ENCODE measurements at regions not wholly inside any gene's neighbourhood (a gene's known extent, or its start where the extent isn't known, plus 50 kb on each side); places are given as distances from the start of the nearest gene placed in this dataset.

- TF ChIP-seq MXI1 (IDR thresholded peaks at IDR 0.05; ENCODE audit: borderline replicate concordance, low read depth, low read length) (no peak), BHLHE40 (IDR thresholded peaks at IDR 0.05; ENCODE audit: low read depth, low read length) (no peak), USF2 (IDR thresholded peaks at IDR 0.05; ENCODE audit: low read depth, low read length) (no peak), FOS (IDR thresholded peaks at IDR 0.05; ENCODE audit: low read depth, low read length) (no peak), CTCF (conservative IDR thresholded peaks at IDR 0.05; ENCODE audit: low read depth, low read length) (no peak), MAFK (IDR thresholded peaks at IDR 0.05; ENCODE audit: low read depth, low read length) (no peak), CEBPB (IDR thresholded peaks at IDR 0.05; ENCODE audit: low read depth, low read length) (no peak), MAZ (IDR thresholded peaks at IDR 0.05; ENCODE audit: borderline replicate concordance, low read depth, low read length) (no peak), NFE2L2 (IDR thresholded peaks at IDR 0.05; ENCODE audit: low read depth, low read length) (no peak), CHD1 (IDR thresholded peaks at IDR 0.05; ENCODE audit: low read depth, low read length) (no peak), ELK1 (IDR thresholded peaks at IDR 0.05; ENCODE audit: borderline replicate concordance, low read depth, low read length) (no peak), SMC3 (IDR thresholded peaks at IDR 0.05; ENCODE audit: low read depth, low read length) (no peak)
- no peak for ATAC-seq (ENCODE audit: low read depth)
- ChIA-PET POLR2A (ENCODE audit: unreplicated experiment) (no interaction called here), CTCF (no interaction called here)
- Histone ChIP-seq H4K8ac (ENCODE audit: low read depth in 2 of 2, low read length in 2 of 2) (no peak overlapping the region), H2AK5ac (ENCODE audit: low read depth, low read length) (no peak overlapping the region), H2AFZ (replicated peaks; ENCODE audit: low read length, poor library complexity) (no peak overlapping the region), H3K9ac (ENCODE audit: low read depth, low read length) (no peak overlapping the region), H3K4me1 (ENCODE audit: control insufficient read depth, insufficient read depth, low read length) (no peaks in the 10 kb centered on the region), H3K27ac (ENCODE audit: insufficient read depth, low read length) (no peak overlapping the region), H4K91ac (ENCODE audit: insufficient read depth, low read depth, low read length) (no peak overlapping the region), H2BK5ac (ENCODE audit: low read depth, low read length, poor library complexity, severe bottlenecking) (no peak overlapping the region), H3K9me1 (ENCODE audit: insufficient read depth, low read length) (no peaks in the 10 kb centered on the region), H3K4me2 (ENCODE audit: low read depth, low read length) (no peak overlapping the region), H3K36me3 (ENCODE audit: control insufficient read depth, insufficient read depth, low read length) (no peaks in the 10 kb centered on the region), H2BK15ac (ENCODE audit: low read depth, low read length) (no peak overlapping the region), H3K18ac (ENCODE audit: low read depth, low read length) (no peak overlapping the region), H3K56ac (ENCODE audit: extremely low read depth, insufficient read depth, low read length) (no peak overlapping the region), H3K23ac (ENCODE audit: low read depth, low read length) (no peak overlapping the region), H3K14ac (replicated peaks; ENCODE audit: low read depth, low read length) (no peak overlapping the region), H3K4me3 (ENCODE audit: insufficient read depth, low read depth, low read length) (no peak overlapping the region), H3K9me3 (ENCODE audit: control insufficient read depth, insufficient read depth, low read length) (no peaks in the 10 kb centered on the region), H4K20me1 (ENCODE audit: insufficient read depth, low read length) (no peaks in the 10 kb centered on the region), H2BK20ac (ENCODE audit: low read depth, low read length) (no peak overlapping the region), H2BK120ac (ENCODE audit: low read depth, low read length) (no peak overlapping the region), H3K79me1 (ENCODE audit: low read depth in 1 of 2, low read length in 2 of 2) (no peaks in the 10 kb centered on the region), H3K27me3 (ENCODE audit: control insufficient read depth, insufficient read depth, low read length) (no peaks in the 10 kb centered on the region), H4K5ac (ENCODE audit: low read depth, low read length) (no peak overlapping the region), H2AK9ac (replicated peaks; ENCODE audit: low read depth, low read length, poor library complexity) (no peak overlapping the region), H3K4ac (ENCODE audit: low read depth, low read length) (no peak overlapping the region)
- intact Hi-C loops (cut with micrococcal nuclease): no loop called here
- no CpG with 5 or more reads among the region's 1 CpG for WGBS, 2 experiments (ENCODE audit: extremely low coverage in 2 of 2, insufficient read length in 1 of 2)
- BruUV-seq (replicated peaks): no TSS peak
- DNase-seq: no peak
- dilution Hi-C loops (cut with HindIII; ENCODE audit: low sequenced_read_pairs, unreplicated experiment): no loop called here
- in situ Hi-C loops (cut with MboI; ENCODE audit: low sequenced_read_pairs): no loop called here
These were observed 733.3 kb upstream of the SLC35B3 start for GRCh38 chr6:9168669-9169068.
